ENCODE measurements at regions not wholly inside any gene's neighbourhood (a gene's known extent, or its start where the extent isn't known, plus 50 kb on each side); places are given as distances from the start of the nearest gene placed in this dataset.
"Not testable (repeated sequence)": the region's sequence is repeated elsewhere in the genome, so short reads cannot be mapped to it uniquely, and the experiment has no call there.

DNA sequence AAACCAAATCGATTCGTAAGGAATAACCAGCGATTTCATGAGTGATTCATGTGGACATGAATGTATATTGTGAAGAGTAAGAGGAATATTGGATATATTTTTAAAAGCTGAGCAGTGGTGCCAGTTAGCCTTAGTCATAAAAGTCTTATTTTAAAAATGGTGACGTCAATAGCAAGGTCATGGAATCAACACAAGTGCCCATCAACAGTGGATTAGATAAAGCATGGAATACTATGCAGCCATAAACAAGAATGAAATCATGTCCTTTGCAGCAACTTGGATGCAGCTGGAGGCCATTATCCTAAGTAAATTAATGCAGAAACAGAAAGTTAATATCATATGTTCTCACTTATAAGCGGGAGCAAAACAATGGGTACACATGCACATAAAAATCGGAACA lies 89.0 kb upstream of the STOX2 start:
- intact Hi-C loops (cut with micrococcal nuclease; ENCODE audit: unreplicated experiment): no loop called here
- CTCF ChIA-PET: no interaction called here
- Mint-ChIP-seq H3K27ac (ENCODE audit: unreplicated experiment) (no peak overlapping the region), H3K36me3 (ENCODE audit: insufficient read depth, unreplicated experiment) (no peaks in the 10 kb centered on the region), H3K27me3 (ENCODE audit: unreplicated experiment) (no peaks in the 10 kb centered on the region), H3K4me3 (ENCODE audit: low read depth, unreplicated experiment) (no peak overlapping the region), H3K4me1 (ENCODE audit: low read depth, unreplicated experiment) (no peaks in the 10 kb centered on the region), H3K9me3 (ENCODE audit: low read depth, unreplicated experiment) (no peaks in the 10 kb centered on the region)
- TF ChIP-seq, protein P1, sequence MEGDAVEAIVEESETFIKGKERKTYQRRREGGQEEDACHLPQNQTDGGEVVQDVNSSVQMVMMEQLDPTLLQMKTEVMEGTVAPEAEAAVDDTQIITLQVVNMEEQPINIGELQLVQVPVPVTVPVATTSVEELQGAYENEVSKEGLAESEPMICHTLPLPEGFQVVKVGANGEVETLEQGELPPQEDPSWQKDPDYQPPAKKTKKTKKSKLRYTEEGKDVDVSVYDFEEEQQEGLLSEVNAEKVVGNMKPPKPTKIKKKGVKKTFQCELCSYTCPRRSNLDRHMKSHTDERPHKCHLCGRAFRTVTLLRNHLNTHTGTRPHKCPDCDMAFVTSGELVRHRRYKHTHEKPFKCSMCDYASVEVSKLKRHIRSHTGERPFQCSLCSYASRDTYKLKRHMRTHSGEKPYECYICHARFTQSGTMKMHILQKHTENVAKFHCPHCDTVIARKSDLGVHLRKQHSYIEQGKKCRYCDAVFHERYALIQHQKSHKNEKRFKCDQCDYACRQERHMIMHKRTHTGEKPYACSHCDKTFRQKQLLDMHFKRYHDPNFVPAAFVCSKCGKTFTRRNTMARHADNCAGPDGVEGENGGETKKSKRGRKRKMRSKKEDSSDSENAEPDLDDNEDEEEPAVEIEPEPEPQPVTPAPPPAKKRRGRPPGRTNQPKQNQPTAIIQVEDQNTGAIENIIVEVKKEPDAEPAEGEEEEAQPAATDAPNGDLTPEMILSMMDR (IDR thresholded peaks at IDR 0.05; ENCODE audit: unreplicated experiment): no peak
- no peak for DNase-seq
- no TSS peak for BruUV-seq (replicated peaks)

- Mint-ChIP-seq H3K36me3 (ENCODE audit: insufficient read depth, unreplicated experiment) (no peaks in the 10 kb centered on the region), H3K4me3 (ENCODE audit: low read depth, unreplicated experiment) (no peak overlapping the region), H3K4me1 (ENCODE audit: low read depth, unreplicated experiment) (no peaks in the 10 kb centered on the region), H3K27ac (ENCODE audit: unreplicated experiment) (no peak overlapping the region), H3K9me3 (ENCODE audit: low read depth, unreplicated experiment) (no peaks in the 10 kb centered on the region), H3K27me3 (ENCODE audit: unreplicated experiment) (no peaks in the 10 kb centered on the region)
- CTCF ChIA-PET: interaction anchor here (0.6 kb wide), 1 partner anchor 13 kb away, joined by 4 read pairs; no protein-coding TSS in a partner anchor
- intact Hi-C loops (cut with micrococcal nuclease; ENCODE audit: unreplicated experiment): no loop called here
- no TSS peak for BruUV-seq (replicated peaks)
- TF ChIP-seq, protein P1 (IDR thresholded peaks at IDR 0.05; ENCODE audit: unreplicated experiment): no peak
- DNase-seq: no peak
Measured at GRCh38 chr4:183816882-183817509, 88.1 kb upstream of the STOX2 start.

DNA sequence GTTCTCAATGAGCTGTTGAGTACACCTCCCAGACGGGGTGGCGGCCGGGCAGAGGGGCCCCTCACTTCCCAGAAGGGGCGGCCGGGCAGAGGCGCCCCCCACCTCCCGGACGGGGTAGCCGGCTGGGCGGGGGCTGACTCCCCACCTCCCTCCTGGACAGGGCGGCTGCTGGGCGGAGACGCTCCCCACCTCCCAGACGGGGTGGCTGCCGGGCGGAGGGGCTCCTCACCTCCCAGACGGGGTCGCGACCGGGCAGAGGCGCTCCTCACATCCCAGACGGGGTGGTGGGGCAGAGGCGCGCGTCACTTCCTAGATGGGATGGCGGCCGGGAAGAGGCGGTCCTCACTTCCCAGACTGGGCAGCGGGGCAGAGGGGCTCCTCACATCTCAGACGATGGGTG lies 86.5 kb upstream of the STOX2 start:
- CTCF ChIA-PET; H3K4me1 Mint-ChIP-seq (ENCODE audit: low read depth, unreplicated experiment); H3K4me3 Mint-ChIP-seq (ENCODE audit: low read depth, unreplicated experiment); intact Hi-C loops (cut with micrococcal nuclease; ENCODE audit: unreplicated experiment); H3K27me3 Mint-ChIP-seq (ENCODE audit: unreplicated experiment); H3K36me3 Mint-ChIP-seq (ENCODE audit: insufficient read depth, unreplicated experiment); DNase-seq; H3K27ac Mint-ChIP-seq (ENCODE audit: unreplicated experiment); H3K9me3 Mint-ChIP-seq (ENCODE audit: low read depth, unreplicated experiment); BruUV-seq (replicated peaks): not testable (repeated sequence)

- no peaks in the 10 kb centered on the region for H3K36me3 Mint-ChIP-seq (ENCODE audit: insufficient read depth, unreplicated experiment)
- no peaks in the 10 kb centered on the region for H3K9me3 Mint-ChIP-seq (ENCODE audit: low read depth, unreplicated experiment)
- BruUV-seq (replicated peaks): no TSS peak
- no peak for DNase-seq
- H3K4me1 Mint-ChIP-seq (ENCODE audit: low read depth, unreplicated experiment): no peaks in the 10 kb centered on the region
- TF ChIP-seq, protein P1 (IDR thresholded peaks at IDR 0.05; ENCODE audit: unreplicated experiment): no peak
- intact Hi-C loops (cut with micrococcal nuclease; ENCODE audit: unreplicated experiment): no loop called here
- H3K4me3 Mint-ChIP-seq (ENCODE audit: low read depth, unreplicated experiment): no peak overlapping the region
- CTCF ChIA-PET: no interaction called here
- no peak overlapping the region for H3K27ac Mint-ChIP-seq (ENCODE audit: unreplicated experiment)
- H3K27me3 Mint-ChIP-seq (ENCODE audit: unreplicated experiment): no peaks in the 10 kb centered on the region
Measured at GRCh38 chr4:183821076-183821853, 83.8 kb upstream of the STOX2 start.

DNA sequence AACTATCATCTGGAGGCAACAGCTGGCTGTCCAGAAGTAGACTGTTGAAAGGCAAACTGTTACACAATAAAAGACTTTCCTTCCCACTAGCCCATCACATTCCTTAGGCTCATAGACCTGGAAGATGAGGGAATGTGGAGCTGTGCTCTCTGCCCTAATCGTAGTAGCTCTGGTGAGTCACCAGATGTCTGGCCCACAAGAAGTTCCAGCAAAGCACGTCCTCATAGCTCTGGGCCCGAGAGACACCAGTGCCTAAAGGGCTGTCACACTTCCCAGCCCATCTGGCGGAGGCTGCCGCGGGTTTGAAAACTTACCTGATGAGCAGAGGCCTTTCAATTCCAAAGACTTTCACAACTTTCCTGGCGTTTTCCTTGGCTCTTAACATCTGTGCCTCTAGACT lies 81.7 kb upstream of the STOX2 start:
- CTCF ChIA-PET: no interaction called here
- BruUV-seq (replicated peaks): no TSS peak
- no peaks in the 10 kb centered on the region for H3K36me3 Mint-ChIP-seq (ENCODE audit: insufficient read depth, unreplicated experiment)
- H3K4me3 Mint-ChIP-seq (ENCODE audit: low read depth, unreplicated experiment): no peak overlapping the region
- no peak for DNase-seq
- H3K27ac Mint-ChIP-seq (ENCODE audit: unreplicated experiment): no peak overlapping the region
- no peaks in the 10 kb centered on the region for H3K9me3 Mint-ChIP-seq (ENCODE audit: low read depth, unreplicated experiment)
- H3K27me3 Mint-ChIP-seq (ENCODE audit: unreplicated experiment): no peaks in the 10 kb centered on the region
- no peaks in the 10 kb centered on the region for H3K4me1 Mint-ChIP-seq (ENCODE audit: low read depth, unreplicated experiment)
- intact Hi-C loops (cut with micrococcal nuclease; ENCODE audit: unreplicated experiment): no loop called here
- TF ChIP-seq, protein P1 (IDR thresholded peaks at IDR 0.05; ENCODE audit: unreplicated experiment): no peak
